ENCODE measurements at regions not wholly inside any gene's neighbourhood (a gene's known extent, or its start where the extent isn't known, plus 50 kb on each side); places are given as distances from the start of the nearest gene placed in this dataset.

GRCh38 chr12:3925621-3926020 lies 52.4 kb upstream of the PARP11 start:
- H3K9me3 ChIP-seq (ENCODE audit: control insufficient read depth, insufficient read depth, low read length) = no peaks in the 10 kb centered on the region
- peaks cover 27% of the 10 kb centered on the region for H3K4me1 ChIP-seq (ENCODE audit: control insufficient read depth, insufficient read depth, low read length)
- no peak overlapping the region for H3K4me3 ChIP-seq (ENCODE audit: low read depth, low read length)
- no peaks in the 10 kb centered on the region for H3K36me3 ChIP-seq (ENCODE audit: control insufficient read depth, insufficient read depth, low read length)
- H3K9ac ChIP-seq (ENCODE audit: low read depth, low read length) = no peak overlapping the region
- peaks cover 7% of the 10 kb centered on the region for H3K27me3 ChIP-seq (ENCODE audit: control insufficient read depth, insufficient read depth, low read length)

GRCh38 chr12:3924761-3925160 lies 51.6 kb upstream of the PARP11 start:
- H3K36me3 ChIP-seq (ENCODE audit: control insufficient read depth, insufficient read depth, low read length) = no peaks in the 10 kb centered on the region
- H3K9ac ChIP-seq (ENCODE audit: low read depth, low read length) = no peak overlapping the region
- H3K9me3 ChIP-seq (ENCODE audit: control insufficient read depth, insufficient read depth, low read length) = no peaks in the 10 kb centered on the region
- H3K4me1 ChIP-seq (ENCODE audit: control insufficient read depth, insufficient read depth, low read length) = peaks cover 23% of the 10 kb centered on the region
- peaks cover 7% of the 10 kb centered on the region for H3K27me3 ChIP-seq (ENCODE audit: control insufficient read depth, insufficient read depth, low read length)
- no peak overlapping the region for H3K4me3 ChIP-seq (ENCODE audit: low read depth, low read length)

GRCh38 chr12:3923021-3923420 lies 49.8 kb upstream of the PARP11 start:
- Histone ChIP-seq H3K9me3 (ENCODE audit: control insufficient read depth, insufficient read depth, low read length) (no peaks in the 10 kb centered on the region), H3K36me3 (ENCODE audit: control insufficient read depth, insufficient read depth, low read length) (no peaks in the 10 kb centered on the region), H3K27me3 (ENCODE audit: control insufficient read depth, insufficient read depth, low read length) (peaks cover 8% of the 10 kb centered on the region), H3K4me1 (ENCODE audit: control insufficient read depth, insufficient read depth, low read length) (peaks cover 8% of the 10 kb centered on the region), H3K4me3 (ENCODE audit: low read depth, low read length) (no peak overlapping the region), H3K9ac (ENCODE audit: low read depth, low read length) (no peak overlapping the region)
